Activated naive CD8-positive, alpha-beta T cell treated with anti-CD3 and anti-CD28 coated beads, Interleukin-2, amount 10 ng/mL, durations not matched to agents 7 days and 5 days (primary cell): ENCODE measurements at regions not wholly inside any gene's neighbourhood (a gene's known extent, or its start where the extent isn't known, plus 50 kb on each side); places are given as distances from the start of the nearest gene placed in this dataset.

Experiments
- ATAC-seq: fragments of 150-1000 bp; cut with Tn5 transposase; one replicate; pipeline ENCODE4 v1.10.0; 2021; ENCODE audit warnings: low read depth, moderate library complexity
- POLR2A ChIA-PET: fragments of 350-600 bp; sonication (Branson Sonifier 250); formaldehyde crosslinking; loops from one replicate; lab custom pipeline; 2021; ENCODE audit warnings: antibody characterized with exemption; lab: Charles Lee
- DNase-seq: peaks from one replicate; pipeline ENCODE4 v3.0.0; 2021
- H3K27ac Mint-ChIP-seq: one replicate; pipeline ENCODE4 v1.8.0; 2022; ENCODE audit warnings: mild to moderate bottlenecking, mixed read lengths
- H3K27me3 Mint-ChIP-seq: one replicate; pipeline ENCODE4 v1.8.0; 2022; ENCODE audit warnings: mild to moderate bottlenecking, moderate library complexity, mixed read lengths
- H3K36me3 Mint-ChIP-seq: one replicate; pipeline ENCODE4 v1.8.0; 2021; ENCODE audit warnings: mild to moderate bottlenecking, mixed read lengths
- H3K4me1 Mint-ChIP-seq: one replicate; pipeline ENCODE4 v1.8.0; 2021; ENCODE audit warnings: mixed read lengths
- H3K4me3 Mint-ChIP-seq: one replicate; pipeline ENCODE4 v1.8.0; 2022; ENCODE audit warnings: mild to moderate bottlenecking, moderate library complexity, mixed read lengths
- H3K9me3 Mint-ChIP-seq: one replicate; pipeline ENCODE4 v1.8.0; 2021; ENCODE audit warnings: mixed read lengths

- POLR2A ChIA-PET = no interaction called here
- H3K4me3 Mint-ChIP-seq = no peak overlapping the region
- H3K9me3 Mint-ChIP-seq = peaks cover 4% of the 10 kb centered on the region
- H3K4me1 Mint-ChIP-seq = no peaks in the 10 kb centered on the region
- H3K27ac Mint-ChIP-seq = no peak overlapping the region
- ATAC-seq = no peak
- DNase-seq = no peak
- H3K27me3 Mint-ChIP-seq = no peaks in the 10 kb centered on the region
- H3K36me3 Mint-ChIP-seq = no peaks in the 10 kb centered on the region
Measured at GRCh38 chrX:5829469-5829868, 399.2 kb downstream of the NLGN4X start.

GRCh38 chrX:5829060-5829459 is 399.6 kb downstream of the NLGN4X start:
- H3K36me3 Mint-ChIP-seq = no peaks in the 10 kb centered on the region
- POLR2A ChIA-PET = no interaction called here
- ATAC-seq (no peak), DNase-seq (no peak)
- H3K9me3 Mint-ChIP-seq = peaks cover 4% of the 10 kb centered on the region
- no peak overlapping the region for H3K4me3 Mint-ChIP-seq
- no peaks in the 10 kb centered on the region for H3K27me3 Mint-ChIP-seq
- no peaks in the 10 kb centered on the region for H3K4me1 Mint-ChIP-seq
- H3K27ac Mint-ChIP-seq = no peak overlapping the region

- POLR2A ChIA-PET = no interaction called here
Measured at GRCh38 chrX:5823903-5824302, 404.8 kb downstream of the NLGN4X start.

GRCh38 chrX:5810636-5811035 is 418.0 kb downstream of the NLGN4X start:
- H3K9me3 Mint-ChIP-seq = no peaks in the 10 kb centered on the region
- H3K4me1 Mint-ChIP-seq = no peaks in the 10 kb centered on the region
- no peak overlapping the region for H3K4me3 Mint-ChIP-seq
- H3K27me3 Mint-ChIP-seq = no peaks in the 10 kb centered on the region
- no peak for DNase-seq
- POLR2A ChIA-PET = no interaction called here
- no peak for ATAC-seq
- H3K36me3 Mint-ChIP-seq = no peaks in the 10 kb centered on the region
- no peak overlapping the region for H3K27ac Mint-ChIP-seq

More at GRCh38 chrX:5823903-5824302, 404.8 kb downstream of the NLGN4X start:
- Mint-ChIP-seq H3K4me1 (no peaks in the 10 kb centered on the region), H3K36me3 (no peaks in the 10 kb centered on the region), H3K27ac (no peak overlapping the region), H3K9me3 (peaks cover 3% of the 10 kb centered on the region), H3K27me3 (no peaks in the 10 kb centered on the region), H3K4me3 (no peak overlapping the region)
- no peak for ATAC-seq
- no peak for DNase-seq

GRCh38 chrX:5807181-5807580 is 421.5 kb downstream of the NLGN4X start:
- Mint-ChIP-seq H3K9me3 (no peaks in the 10 kb centered on the region), H3K27ac (no peak overlapping the region), H3K4me1 (no peaks in the 10 kb centered on the region), H3K36me3 (no peaks in the 10 kb centered on the region), H3K4me3 (no peak overlapping the region), H3K27me3 (no peaks in the 10 kb centered on the region)
- POLR2A ChIA-PET = no interaction called here
- ATAC-seq = no peak
- no peak for DNase-seq

GRCh38 chrX:5802391-5802790 is 426.3 kb downstream of the NLGN4X start:
- Mint-ChIP-seq H3K36me3 (no peaks in the 10 kb centered on the region), H3K27ac (no peak overlapping the region), H3K4me1 (no peaks in the 10 kb centered on the region), H3K4me3 (no peak overlapping the region), H3K27me3 (no peaks in the 10 kb centered on the region), H3K9me3 (no peaks in the 10 kb centered on the region)
- ATAC-seq (no peak), DNase-seq (no peak)
- POLR2A ChIA-PET = no interaction called here

- DNase-seq (no peak), ATAC-seq (no peak)
- H3K4me1 Mint-ChIP-seq = no peaks in the 10 kb centered on the region
- POLR2A ChIA-PET = no interaction called here
- no peaks in the 10 kb centered on the region for H3K9me3 Mint-ChIP-seq
- H3K27ac Mint-ChIP-seq = no peak overlapping the region
- H3K4me3 Mint-ChIP-seq = no peak overlapping the region
- H3K36me3 Mint-ChIP-seq = no peaks in the 10 kb centered on the region
- no peaks in the 10 kb centered on the region for H3K27me3 Mint-ChIP-seq
Measured at GRCh38 chrX:5791721-5792120, 436.9 kb downstream of the NLGN4X start.

- ATAC-seq (no peak), DNase-seq (no peak)
- Mint-ChIP-seq H3K4me3 (no peak overlapping the region), H3K36me3 (no peaks in the 10 kb centered on the region), H3K27me3 (no peaks in the 10 kb centered on the region), H3K4me1 (no peaks in the 10 kb centered on the region), H3K27ac (no peak overlapping the region), H3K9me3 (no peaks in the 10 kb centered on the region)
- POLR2A ChIA-PET = no interaction called here
Measured at GRCh38 chrX:5788910-5789309, 439.8 kb downstream of the NLGN4X start.

- H3K9me3 Mint-ChIP-seq = no peaks in the 10 kb centered on the region
- no peaks in the 10 kb centered on the region for H3K27me3 Mint-ChIP-seq
- no peak overlapping the region for H3K27ac Mint-ChIP-seq
- no peaks in the 10 kb centered on the region for H3K36me3 Mint-ChIP-seq
- POLR2A ChIA-PET = no interaction called here
- no peaks in the 10 kb centered on the region for H3K4me1 Mint-ChIP-seq
- DNase-seq (no peak), ATAC-seq (no peak)
- H3K4me3 Mint-ChIP-seq = no peak overlapping the region
Measured at GRCh38 chrX:5780821-5781220, 447.8 kb downstream of the NLGN4X start.

- Mint-ChIP-seq H3K9me3 (no peaks in the 10 kb centered on the region), H3K27me3 (no peaks in the 10 kb centered on the region), H3K4me3 (no peak overlapping the region), H3K36me3 (no peaks in the 10 kb centered on the region), H3K27ac (no peak overlapping the region), H3K4me1 (no peaks in the 10 kb centered on the region)
- no peak for DNase-seq
- ATAC-seq = no peak
- POLR2A ChIA-PET = no interaction called here
Measured at GRCh38 chrX:5775846-5776430, 452.7 kb downstream of the NLGN4X start.

GRCh38 chrX:5774446-5774845 is 454.2 kb downstream of the NLGN4X start:
- H3K27ac Mint-ChIP-seq = no peak overlapping the region

GRCh38 chrX:5771441-5771840 is 457.2 kb downstream of the NLGN4X start:
- H3K27me3 Mint-ChIP-seq = no peaks in the 10 kb centered on the region
- POLR2A ChIA-PET = no interaction called here
- H3K4me3 Mint-ChIP-seq = no peak overlapping the region
- no peak for ATAC-seq
- no peaks in the 10 kb centered on the region for H3K4me1 Mint-ChIP-seq
- H3K36me3 Mint-ChIP-seq = no peaks in the 10 kb centered on the region
- H3K27ac Mint-ChIP-seq = no peak overlapping the region
- H3K9me3 Mint-ChIP-seq = no peaks in the 10 kb centered on the region
- DNase-seq = no peak

More at GRCh38 chrX:5774446-5774845, 454.2 kb downstream of the NLGN4X start:
- POLR2A ChIA-PET = no interaction called here
- Mint-ChIP-seq H3K4me1 (no peaks in the 10 kb centered on the region), H3K36me3 (no peaks in the 10 kb centered on the region), H3K9me3 (no peaks in the 10 kb centered on the region), H3K4me3 (no peak overlapping the region), H3K27me3 (no peaks in the 10 kb centered on the region)
- ATAC-seq (no peak), DNase-seq (no peak)

- no peak for DNase-seq
- ATAC-seq = no peak
- Mint-ChIP-seq H3K4me1 (no peaks in the 10 kb centered on the region), H3K27me3 (no peaks in the 10 kb centered on the region), H3K4me3 (no peak overlapping the region), H3K9me3 (peaks cover 3% of the 10 kb centered on the region), H3K27ac (no peak overlapping the region), H3K36me3 (no peaks in the 10 kb centered on the region)
- POLR2A ChIA-PET = no interaction called here
Measured at GRCh38 chrX:5756616-5757015, 472.1 kb downstream of the NLGN4X start.

- POLR2A ChIA-PET = no interaction called here
- Mint-ChIP-seq H3K4me3 (no peak overlapping the region), H3K27me3 (no peaks in the 10 kb centered on the region), H3K4me1 (no peaks in the 10 kb centered on the region), H3K27ac (no peak overlapping the region), H3K9me3 (peaks cover 2% of the 10 kb centered on the region), H3K36me3 (no peaks in the 10 kb centered on the region)
- ATAC-seq (no peak), DNase-seq (no peak)
Measured at GRCh38 chrX:5753291-5753690, 475.4 kb downstream of the NLGN4X start.

- Mint-ChIP-seq H3K27me3 (no peaks in the 10 kb centered on the region), H3K27ac (no peak overlapping the region), H3K4me1 (no peaks in the 10 kb centered on the region), H3K36me3 (no peaks in the 10 kb centered on the region), H3K9me3 (peaks cover 2% of the 10 kb centered on the region), H3K4me3 (no peak overlapping the region)
- DNase-seq (no peak), ATAC-seq (no peak)
- POLR2A ChIA-PET = no interaction called here
Measured at GRCh38 chrX:5752831-5753230, 475.8 kb downstream of the NLGN4X start.
